HepG2 (cell line): ENCODE measurements at regions not wholly inside any gene's neighbourhood (a gene's known extent, or its start where the extent isn't known, plus 50 kb on each side); places are given as distances from the start of the nearest gene placed in this dataset.
A peak's percentile ranks its signal among the peaks of the same experiment; 100 is the strongest.

Experiments
- ATAC-seq: fragments of 200-7000 bp; cut with Tn5 transposase; 3 replicates; pipeline ENCODE4 v1.9.1; 2020; ENCODE audit warnings: mild to moderate bottlenecking, moderate library complexity
- BruUV-seq: library from RNA; stranded (reverse); fragments of 400-500 nt; replicated peaks from 2 replicates; lab custom pipeline; 2021; lab: Mats Ljungman, UMichigan
- CTCF ChIA-PET: fragments of 300-600 bp; formaldehyde crosslinking; extraction: SDS; loops from one replicate; lab custom pipeline; 2021; ENCODE audit warnings: low total read pairs, inconsistent platforms, low intra/inter-chr PET ratio; lab: Yijun Ruan, JAX
- POLR2A ChIA-PET: fragments of 350-600 bp; sonication (Branson Sonifier 250); formaldehyde crosslinking; loops from one replicate; lab custom pipeline; 2020; ENCODE audit warnings: antibody characterized with exemption, inconsistent platforms; lab: Yijun Ruan, JAX
- DNase-seq: peaks from one replicate; pipeline ENCODE4 v3.0.0-alpha.2; 2015; ENCODE audit warnings: low spot score
- FAIRE-seq: peaks from 3 replicates; lab custom pipeline; 2011; peaks lifted over from hg19 to GRCh38; lab: Jason Lieb, UNC
- H2AFZ ChIP-seq: one replicate; pipeline ENCODE4 v1.6.1; 2011; ENCODE audit warnings: low read length, inconsistent platforms
- H3K27ac ChIP-seq: fragments of 300-600 bp; 3 replicates; pipeline ENCODE4 v1.8.0; 2011; ENCODE audit warnings: mixed run types, mild to moderate bottlenecking, mixed read lengths, low read length, inconsistent platforms; ENCODE audit not compliant: insufficient read depth; ENCODE audit errors: extremely low read length
- H3K27me3 ChIP-seq, 2 experiments: fragments of 200-600 bp in 1 of 2; 2 replicates in 1 of 2; 3 replicates in 1 of 2; pipeline versions ENCODE4 v1.6.0 to v1.8.0; 2011; ENCODE audit warnings: low read length in 2 of 2, mild to moderate bottlenecking in 2 of 2, moderate library complexity in 2 of 2, inconsistent platforms in 1 of 2; ENCODE audit not compliant: insufficient read depth in 2 of 2, control insufficient read depth in 1 of 2
- H3K36me3 ChIP-seq, 2 experiments: fragments of 200-600 bp in 1 of 2; replicated peaks in 1 of 2; 2 replicates in 1 of 2; 3 replicates in 1 of 2; pipeline versions ENCODE4 v1.5.1 to v1.8.0; 2011; ENCODE audit warnings: low read length in 2 of 2, inconsistent platforms in 1 of 2; ENCODE audit not compliant: insufficient read depth in 2 of 2, control insufficient read depth in 1 of 2
- H3K4me1 ChIP-seq: 2 replicates; pipeline ENCODE4 v1.5.1; 2012; ENCODE audit warnings: low read length, inconsistent platforms; ENCODE audit not compliant: insufficient read depth
- H3K4me2 ChIP-seq: 2 replicates; pipeline ENCODE4 v1.6.0; 2011; ENCODE audit warnings: low read depth, low read length, inconsistent platforms
- H3K4me3 ChIP-seq, 3 experiments: fragments of 200-600 bp in 1 of 3; sonication (generic), shearing (Covaris generic) in 1 of 3; replicated peaks in 1 of 3; 2 replicates each; pipeline ENCODE4 v1.5.1; 2011 to 2016; ENCODE audit warnings: low read length in 3 of 3, inconsistent platforms in 2 of 3, low read depth in 2 of 3, mild to moderate bottlenecking in 2 of 3, control low read depth in 1 of 3, mixed read lengths in 1 of 3; ENCODE audit not compliant: insufficient read depth in 1 of 3
- H3K79me2 ChIP-seq: one replicate; pipeline ENCODE4 v1.6.1; 2011; ENCODE audit warnings: low read length, inconsistent platforms; ENCODE audit not compliant: insufficient read depth
- H3K9ac ChIP-seq: 2 replicates; pipeline ENCODE4 v1.6.0; 2011; ENCODE audit warnings: mild to moderate bottlenecking, low read depth, low read length, inconsistent platforms; ENCODE audit not compliant: insufficient read depth
- H3K9me3 ChIP-seq: 2 replicates; pipeline ENCODE4 v1.5.1; 2012; ENCODE audit warnings: mild to moderate bottlenecking, low read length
- H4K20me1 ChIP-seq: 2 replicates; pipeline ENCODE4 v1.6.0; 2011; ENCODE audit warnings: inconsistent platforms, mild to moderate bottlenecking, low read length, moderate library complexity; ENCODE audit not compliant: insufficient read depth
- PAX8 ChIP-seq: sonication (generic); formaldehyde crosslinking; IDR thresholded peaks from 2 replicates; pipeline ENCODE4 v1.8.0; 2022; ENCODE audit warnings: mild to moderate bottlenecking, missing genetic modification reagents, borderline replicate concordance
- RBAK ChIP-seq: sonication (generic); formaldehyde crosslinking; IDR thresholded peaks from 2 replicates; pipeline ENCODE4 v1.5.1; 2020; ENCODE audit warnings: mild to moderate bottlenecking, missing genetic modification reagents
- ZNF235 ChIP-seq: sonication (generic); formaldehyde crosslinking; IDR thresholded peaks from 2 replicates; pipeline ENCODE4 v1.8.1; 2023; ENCODE audit warnings: mild to moderate bottlenecking, missing genetic modification reagents, borderline replicate concordance
- ZNF747 ChIP-seq: sonication (generic); formaldehyde crosslinking; IDR thresholded peaks from 2 replicates; pipeline ENCODE4 v1.8.1; 2023; ENCODE audit warnings: missing genetic modification reagents, mild to moderate bottlenecking, borderline replicate concordance
- ZNF781 ChIP-seq: sonication (generic); formaldehyde crosslinking; IDR thresholded peaks from 2 replicates; pipeline ENCODE4 v1.5.1; 2020; ENCODE audit warnings: borderline replicate concordance, mild to moderate bottlenecking, missing genetic modification reagents; ENCODE audit errors: not compliant biosample characterization
- WGBS: methylation state at CpG from one replicate; pipeline ENCODE4 v1.1.6; 2017; ENCODE audit warnings: low lambda C conversion rate; 5-methylcytosine and 5-hydroxymethylcytosine counted together
- in situ Hi-C: cut with HindIII; loops from 2 replicates; pipeline ENCODE4 v1.10.0; 2017; ENCODE audit warnings: low pct_unique_long_range_greater_than_20kb; ENCODE audit not compliant: extremely low pct_ligation_motif_present
- intact Hi-C: fragments of 100-400 bp; cut with micrococcal nuclease; formaldehyde crosslinking; loops from one replicate; pipeline ENCODE4 v1.10.0; 2022; ENCODE audit not compliant: unreplicated experiment
- TF ChIP-seq, protein P1 (sequence below): fragments of 450-650 bp; IDR thresholded peaks from 2 replicates; pipeline ENCODE4 v1.6.1; 2016

DNA sequence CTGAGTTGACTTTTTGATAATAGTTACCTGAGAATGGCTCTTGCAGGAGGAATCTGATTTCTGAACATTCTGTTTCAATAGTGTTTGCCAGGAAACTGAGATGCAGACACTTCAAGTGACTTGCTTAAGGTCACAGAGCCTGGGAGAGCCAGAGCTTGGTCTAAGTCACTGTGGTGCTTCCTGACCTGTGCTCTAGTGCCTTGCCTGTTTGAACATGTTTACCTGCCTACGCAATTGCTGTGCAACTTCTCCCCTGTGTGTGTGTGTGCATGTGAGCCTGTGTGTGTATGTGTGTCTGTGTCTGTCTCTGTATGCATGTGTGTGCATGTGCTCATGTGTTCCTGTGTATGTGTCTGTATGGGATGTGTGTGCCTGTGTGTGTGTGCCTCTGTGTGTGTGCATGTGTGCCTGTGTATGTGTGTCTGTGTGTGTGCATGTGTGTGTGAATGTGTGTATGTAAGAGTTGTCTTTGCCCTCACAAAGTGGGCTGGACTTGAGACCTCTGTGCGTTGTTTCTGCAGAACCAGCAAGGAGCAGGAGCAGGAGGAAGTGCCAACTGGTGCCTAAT, 185.8 kb downstream of the GADD45G start:
- intact Hi-C loops (no loop called here), in situ Hi-C loops (no loop called here)
- no peak for DNase-seq
- 0% methylated on average over 1 of the region's 2 CpGs for WGBS
- TF ChIP-seq, protein P1, sequence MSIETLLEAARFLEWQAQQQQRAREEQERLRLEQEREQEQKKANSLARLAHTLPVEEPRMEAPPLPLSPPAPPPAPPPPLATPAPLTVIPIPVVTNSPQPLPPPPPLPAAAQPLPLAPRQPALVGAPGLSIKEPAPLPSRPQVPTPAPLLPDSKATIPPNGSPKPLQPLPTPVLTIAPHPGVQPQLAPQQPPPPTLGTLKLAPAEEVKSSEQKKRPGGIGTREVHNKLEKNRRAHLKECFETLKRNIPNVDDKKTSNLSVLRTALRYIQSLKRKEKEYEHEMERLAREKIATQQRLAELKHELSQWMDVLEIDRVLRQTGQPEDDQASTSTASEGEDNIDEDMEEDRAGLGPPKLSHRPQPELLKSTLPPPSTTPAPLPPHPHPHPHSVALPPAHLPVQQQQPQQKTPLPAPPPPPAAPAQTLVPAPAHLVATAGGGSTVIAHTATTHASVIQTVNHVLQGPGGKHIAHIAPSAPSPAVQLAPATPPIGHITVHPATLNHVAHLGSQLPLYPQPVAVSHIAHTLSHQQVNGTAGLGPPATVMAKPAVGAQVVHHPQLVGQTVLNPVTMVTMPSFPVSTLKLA = peak; percentile 33; the same call in 1 of the 2 replicates
- no peak for TF ChIP-seq ZNF235 (CRISPR knock-in tag)
- no peak overlapping the region for H3K9ac ChIP-seq
- no TSS peak for BruUV-seq
- no peak overlapping the region for H3K4me2 ChIP-seq
- no peak overlapping the region for H2AFZ ChIP-seq
- ChIA-PET POLR2A (no interaction called here), CTCF (no interaction called here)
- no peaks in the 10 kb centered on the region for H3K36me3 ChIP-seq
- FAIRE-seq = no peak
- H3K9me3 ChIP-seq = no peaks in the 10 kb centered on the region
- H3K79me2 ChIP-seq = no peaks in the 10 kb centered on the region
- ATAC-seq = no peak
- no peak overlapping the region for H3K27ac ChIP-seq
- H4K20me1 ChIP-seq = no peaks in the 10 kb centered on the region
- H3K4me1 ChIP-seq = no peaks in the 10 kb centered on the region
- H3K27me3 ChIP-seq = no peaks in the 10 kb centered on the region; a peak in 1 of 5 replicates
- H3K4me3 ChIP-seq = no peak overlapping the region

DNA sequence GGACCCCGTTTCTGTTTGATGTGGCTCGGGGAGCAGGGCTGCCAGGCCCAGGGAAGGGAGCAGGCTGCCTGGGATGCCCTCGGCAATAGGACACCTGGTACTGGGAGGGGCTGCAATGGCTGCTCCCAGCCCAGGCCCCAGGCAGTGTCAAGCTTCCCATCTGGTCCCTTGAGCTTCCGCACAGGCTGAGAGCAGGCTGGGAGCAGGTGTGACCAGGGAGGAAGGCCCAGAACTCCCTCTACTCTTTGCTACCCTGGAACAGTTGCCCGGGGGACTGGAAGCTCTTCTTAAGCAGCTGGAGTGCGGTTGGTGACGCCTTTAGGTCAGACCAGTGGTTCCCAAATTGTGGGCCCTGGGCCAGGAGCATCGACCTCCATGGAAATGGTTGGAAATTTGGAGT, 186.9 kb downstream of the GADD45G start:
- FAIRE-seq = no peak
- no peaks in the 10 kb centered on the region for H3K36me3 ChIP-seq
- no peak overlapping the region for H3K27ac ChIP-seq
- H3K9ac ChIP-seq = no peak overlapping the region
- in situ Hi-C loops = no loop called here
- no peak overlapping the region for H3K4me2 ChIP-seq
- WGBS = 26% methylated on average over 3 of the region's 8 CpGs
- DNase-seq = no peak
- no peak overlapping the region for H2AFZ ChIP-seq
- H3K4me3 ChIP-seq = no peak overlapping the region
- ATAC-seq = no peak
- H3K27me3 ChIP-seq = no peaks in the 10 kb centered on the region; a peak in 1 of 5 replicates
- ChIA-PET POLR2A (no interaction called here), CTCF (no interaction called here)
- TF ChIP-seq ZNF781 (no peak), ZNF747 (CRISPR knock-in tag) (no peak), PAX8 (CRISPR knock-in tag) (no peak), RBAK (no peak)
- intact Hi-C loops = no loop called here
- BruUV-seq = no TSS peak
- no peaks in the 10 kb centered on the region for H3K4me1 ChIP-seq
- H3K9me3 ChIP-seq = no peaks in the 10 kb centered on the region
- no peaks in the 10 kb centered on the region for H3K79me2 ChIP-seq
- H4K20me1 ChIP-seq = no peaks in the 10 kb centered on the region
